Epithelial cell of proximal tubule (primary cell): ENCODE measurements at regions not wholly inside any gene's neighbourhood (a gene's known extent, or its start where the extent isn't known, plus 50 kb on each side); places are given as distances from the start of the nearest gene placed in this dataset.
A peak's percentile ranks its signal among the peaks of the same experiment; 100 is the strongest.

Experiments used
- DNase-seq: peaks from one replicate; pipeline ENCODE4 v3.0.0-alpha.2; 2011; ENCODE audit warnings: low read depth
- H3K4me3 ChIP-seq: 2 replicates; pipeline ENCODE4 v1.5.1; 2011; ENCODE audit warnings: low read depth, mild to moderate bottlenecking, low read length
- CTCF ChIP-seq: conservative IDR thresholded peaks from 2 replicates; pipeline ENCODE4 v1.5.1; 2012; ENCODE audit warnings: low read depth, mild to moderate bottlenecking, low read length

GRCh38 chr16:17926866-17927399 is 409.6 kb downstream of the NPIPA8 start:
- TF ChIP-seq CTCF: no peak
- no peak for DNase-seq
- H3K4me3 ChIP-seq: no peak overlapping the region

- H3K4me3 ChIP-seq: no peak overlapping the region
- no peak for TF ChIP-seq CTCF
- DNase-seq: no peak
Measured at GRCh38 chr16:17926461-17926860, 410.1 kb downstream of the NPIPA8 start.

GRCh38 chr16:17925761-17926160 is 410.8 kb downstream of the NPIPA8 start:
- TF ChIP-seq CTCF: no peak
- H3K4me3 ChIP-seq: no peak overlapping the region
- no peak for DNase-seq

- H3K4me3 ChIP-seq: no peak overlapping the region
- DNase-seq: no peak
- TF ChIP-seq CTCF: peak; percentile 27
Measured at GRCh38 chr16:17921357-17921978, 415.1 kb downstream of the NPIPA8 start.

GRCh38 chr16:17917316-17918019 is 419.1 kb downstream of the NPIPA8 start:
- H3K4me3 ChIP-seq: no peak overlapping the region
- TF ChIP-seq CTCF: no peak
- DNase-seq: no peak

- no peak overlapping the region for H3K4me3 ChIP-seq
- no peak for DNase-seq
- no peak for TF ChIP-seq CTCF
Measured at GRCh38 chr16:17915791-17916190, 420.7 kb downstream of the NPIPA8 start.
